Stimulated activated CD4-positive, alpha-beta T cell treated with anti-CD3 and anti-CD28 coated beads, Interleukin-4, amount 100 ng/mL, for 4 hours (primary cell): ENCODE measurements at regions not wholly inside any gene's neighbourhood (a gene's known extent, or its start where the extent isn't known, plus 50 kb on each side); places are given as distances from the start of the nearest gene placed in this dataset.

Experiments
- DNase-seq, 2 experiments: peaks; one replicate each; pipeline ENCODE4 v3.0.0-alpha.2; 2020

DNA sequence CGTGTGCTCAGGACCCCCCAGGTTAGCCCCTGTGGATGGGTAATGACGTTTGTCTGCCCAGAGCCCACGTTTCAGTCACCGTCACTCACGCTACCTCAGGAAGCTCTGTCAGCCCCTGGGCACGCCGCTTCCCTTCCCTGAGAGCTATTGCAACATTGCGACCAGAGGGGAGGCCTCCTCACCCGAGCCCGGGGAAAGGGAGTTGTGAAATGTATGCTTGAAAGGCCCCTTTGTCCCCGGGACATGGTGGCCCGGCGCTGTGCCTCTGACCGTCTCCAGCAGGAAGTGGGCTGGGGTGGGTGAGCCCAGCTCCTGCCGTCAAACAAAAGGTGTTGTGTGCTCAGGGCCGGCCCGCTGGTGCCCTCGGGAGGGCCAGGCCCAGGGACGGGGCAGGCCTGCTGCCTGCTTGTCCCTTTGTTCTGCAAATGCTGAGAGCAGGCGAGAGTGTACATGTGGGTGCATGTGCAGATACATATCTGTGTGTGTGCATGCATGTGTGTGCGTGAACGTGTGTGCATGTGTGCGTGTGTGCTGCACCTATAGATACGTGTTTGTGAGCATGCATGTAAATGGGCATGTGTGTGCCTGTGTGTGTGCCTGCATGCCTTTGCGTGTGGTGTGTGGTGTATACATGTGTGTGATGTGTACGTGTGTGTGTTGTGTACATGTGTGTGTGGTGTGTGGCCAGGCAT lies 1125.0 kb downstream of the BRD1 start:
- DNase-seq, result no peak

DNA sequence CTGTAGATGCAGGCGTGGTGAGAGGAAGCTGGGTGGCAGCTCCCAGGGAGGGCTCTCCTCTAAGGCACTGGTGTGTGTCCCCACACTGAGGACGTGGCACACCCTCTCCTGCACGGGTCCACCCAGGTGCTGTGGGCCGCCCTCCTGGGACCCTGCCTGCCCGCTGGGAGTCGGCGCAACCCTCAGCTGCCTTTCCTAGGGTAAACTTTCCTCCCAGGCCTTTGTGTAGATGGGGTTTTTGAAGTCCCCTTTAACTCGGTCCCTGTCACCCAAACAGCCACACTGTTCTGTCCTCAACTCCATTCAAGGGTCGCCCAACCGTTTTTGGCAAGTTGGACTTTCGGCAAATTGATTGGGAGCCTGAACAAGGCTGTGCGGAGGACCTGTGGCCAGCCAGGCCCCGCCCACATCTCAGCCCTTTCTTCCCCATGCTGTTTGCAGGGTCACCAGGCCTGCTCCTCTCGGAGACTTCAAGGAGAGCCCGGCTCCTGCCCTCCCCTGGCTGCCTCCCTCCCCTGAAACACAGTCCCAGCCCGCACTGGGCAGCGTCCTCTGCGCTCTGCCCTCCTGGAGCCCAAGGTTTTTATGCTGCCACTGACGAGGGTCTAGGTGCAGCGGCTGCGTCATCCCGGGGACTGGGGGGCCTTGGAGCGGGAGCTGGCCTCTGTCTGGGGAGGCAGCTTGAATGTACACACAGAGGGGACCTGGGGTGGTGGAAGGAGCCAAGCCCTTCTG lies 1126.2 kb downstream of the BRD1 start:
- DNase-seq, result no peak

DNA sequence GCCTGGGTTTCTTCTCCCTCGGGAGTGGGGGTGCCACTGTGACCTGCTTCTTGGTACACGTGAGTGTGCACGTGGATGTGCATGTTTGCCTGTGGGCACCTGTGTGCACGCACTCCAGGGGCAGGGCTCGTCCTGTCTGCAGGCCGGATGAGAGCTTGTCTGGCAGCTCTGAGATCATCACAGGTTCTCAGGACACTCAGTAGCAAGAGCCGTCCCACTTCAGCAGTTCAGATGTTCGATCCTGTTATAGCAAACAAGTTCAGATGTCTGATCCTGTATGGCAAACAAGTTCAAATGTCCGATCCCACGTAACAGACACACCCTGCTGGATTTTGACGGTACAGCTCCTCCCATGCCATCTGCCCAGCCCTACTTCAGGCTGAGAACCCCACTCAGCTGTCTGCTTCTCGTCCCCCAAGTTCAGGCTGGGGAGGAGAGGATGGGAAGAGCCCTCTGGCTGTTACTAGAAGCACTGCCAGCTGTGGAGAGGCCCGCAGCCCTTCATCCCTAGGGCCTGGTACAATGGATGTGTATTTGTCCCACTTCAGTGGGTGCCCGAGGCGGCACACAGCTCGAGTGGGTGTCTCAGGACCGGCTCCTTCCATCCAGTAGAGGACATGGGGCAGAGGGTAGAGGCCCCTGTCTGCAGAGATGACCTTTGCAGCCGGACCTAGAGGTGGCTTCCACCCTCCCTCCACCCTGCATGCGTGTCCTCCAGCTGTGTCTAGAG lies 1126.9 kb downstream of the BRD1 start:
- DNase-seq, result no peak

GRCh38 chr22:48700180-48700565 lies 1127.5 kb downstream of the BRD1 start:
- DNase-seq, result no peak

DNA sequence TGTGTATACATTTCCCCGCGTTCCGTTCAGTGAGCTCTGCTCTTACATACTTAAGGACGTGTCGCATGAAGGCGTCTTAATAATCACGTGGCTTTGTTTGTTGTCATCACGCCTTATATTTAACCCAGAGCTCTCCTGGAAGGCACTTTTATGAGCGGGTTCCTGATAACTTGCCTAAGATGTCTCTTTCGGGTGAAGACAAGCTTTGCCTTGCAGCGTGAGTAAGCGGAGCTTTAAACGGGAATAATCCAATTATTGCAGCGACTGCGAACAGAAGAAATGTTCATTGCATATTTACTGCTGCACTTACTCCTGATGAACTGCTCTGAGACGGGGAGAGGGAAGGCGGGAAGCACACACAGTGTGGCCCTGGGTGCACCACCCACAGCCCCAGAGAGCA lies 1128.2 kb downstream of the BRD1 start:
- DNase-seq, result no peak

- no peak for DNase-seq
Observed at GRCh38 chr22:48698618-48699017, 1129.1 kb downstream of the BRD1 start.

GRCh38 chr22:48697694-48698276 lies 1129.9 kb downstream of the BRD1 start:
- no peak for DNase-seq

DNA sequence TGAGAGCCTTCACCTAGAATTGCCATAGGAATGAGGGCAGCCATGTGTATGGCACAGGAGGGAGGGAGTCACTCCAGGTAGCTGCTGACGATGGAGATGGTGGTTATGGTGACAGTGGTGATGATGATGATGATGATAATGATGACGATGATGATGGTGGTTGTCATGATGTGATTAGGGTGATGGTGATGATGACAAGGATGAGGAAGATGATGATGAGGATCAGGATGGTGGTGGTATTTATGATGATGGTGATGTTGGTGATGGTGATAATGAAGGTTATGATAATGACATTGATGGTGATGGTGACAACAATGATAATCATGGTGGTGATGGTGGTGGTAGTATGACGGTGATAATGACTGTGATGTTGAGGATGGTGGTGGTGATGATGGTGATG lies 1130.5 kb downstream of the BRD1 start:
- DNase-seq, result no peak

- DNase-seq, result no peak
Observed at GRCh38 chr22:48696371-48696770, 1131.3 kb downstream of the BRD1 start.

- no peak for DNase-seq
Observed at GRCh38 chr22:48695731-48696305, 1131.9 kb downstream of the BRD1 start.

DNA sequence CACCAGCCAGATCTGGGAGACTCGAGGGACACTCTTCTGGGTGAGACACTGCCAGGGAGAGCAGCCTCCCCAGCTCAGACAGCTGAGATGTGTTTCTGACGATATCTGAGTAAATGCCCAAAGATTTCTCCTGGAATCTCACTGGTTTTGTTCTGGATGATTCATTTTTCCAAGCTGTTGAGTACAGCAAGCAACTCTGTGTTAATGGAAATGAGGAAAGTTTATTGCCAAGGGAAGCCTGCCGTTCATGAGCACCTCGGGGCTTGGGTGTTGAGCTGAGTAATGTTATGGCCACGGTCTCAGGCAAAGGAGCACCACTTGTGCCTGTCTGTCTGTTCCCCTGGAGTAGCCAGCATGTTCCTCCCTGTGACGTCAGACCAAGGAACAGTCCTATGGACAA lies 1132.4 kb downstream of the BRD1 start:
- no peak for DNase-seq

GRCh38 chr22:48694296-48694883 lies 1133.3 kb downstream of the BRD1 start:
- no peak for DNase-seq

DNA sequence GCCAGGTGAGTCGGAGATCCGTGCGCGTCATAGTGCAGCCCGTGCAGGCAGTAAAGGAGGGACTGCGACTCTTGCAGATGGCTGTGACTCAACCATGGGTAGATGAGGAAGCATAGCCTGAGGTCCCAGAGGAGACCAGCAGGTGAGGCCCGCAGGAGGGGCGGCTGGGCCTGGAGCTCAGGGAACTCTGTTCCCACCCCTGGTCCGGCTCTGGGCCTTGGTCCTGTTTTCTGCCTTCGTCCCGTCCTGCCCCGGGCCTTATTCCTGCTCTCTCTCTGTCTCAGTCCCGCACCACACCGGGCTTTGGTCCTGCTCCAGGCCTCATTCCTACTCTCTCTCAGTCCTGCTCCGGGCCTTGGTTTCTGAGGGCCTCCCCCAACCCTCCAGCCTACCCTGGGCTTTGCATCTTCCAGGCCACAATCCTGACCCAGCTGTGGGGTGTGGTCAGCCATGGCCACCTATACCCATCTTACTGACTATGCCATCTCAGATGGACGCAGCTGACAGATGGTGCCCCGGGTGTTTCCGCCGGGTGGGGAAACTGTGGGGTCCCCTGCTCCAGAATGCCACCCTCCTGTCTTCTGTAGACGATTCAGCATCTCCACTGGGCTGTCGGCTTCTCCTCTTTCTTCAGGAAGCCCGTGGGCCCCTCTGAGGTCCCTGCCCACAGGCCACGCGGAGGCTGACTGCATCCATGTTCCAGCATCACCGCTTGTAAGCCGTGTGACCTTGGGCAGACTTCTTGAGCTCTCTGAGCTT lies 1134.1 kb downstream of the BRD1 start:
- DNase-seq, result no peak

- no peak for DNase-seq
Observed at GRCh38 chr22:48692734-48693376, 1134.8 kb downstream of the BRD1 start.

DNA sequence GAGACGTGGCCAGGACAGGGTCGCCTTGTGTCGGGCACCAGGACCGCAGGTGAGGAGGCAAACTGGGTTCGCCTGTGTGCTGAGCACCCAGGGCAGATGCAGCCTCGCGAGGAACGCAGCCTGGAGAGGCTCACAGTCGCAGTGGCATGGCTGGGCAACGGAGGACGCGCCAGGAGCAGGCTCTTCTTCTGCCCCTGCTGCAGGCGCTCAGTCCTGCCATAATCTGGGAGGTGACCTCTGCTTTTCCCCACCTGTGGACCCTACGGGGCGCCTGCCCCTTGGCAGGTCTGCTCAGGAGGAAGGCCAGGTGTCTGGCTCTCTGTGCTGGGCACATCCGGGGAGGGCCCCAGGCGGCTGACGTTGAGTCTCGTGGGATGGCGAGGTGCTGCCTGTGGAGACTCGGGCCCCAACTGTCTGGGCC lies 1136.2 kb downstream of the BRD1 start:
- no peak for DNase-seq

- no peak for DNase-seq
Observed at GRCh38 chr22:48690583-48691317, 1136.9 kb downstream of the BRD1 start.

DNA sequence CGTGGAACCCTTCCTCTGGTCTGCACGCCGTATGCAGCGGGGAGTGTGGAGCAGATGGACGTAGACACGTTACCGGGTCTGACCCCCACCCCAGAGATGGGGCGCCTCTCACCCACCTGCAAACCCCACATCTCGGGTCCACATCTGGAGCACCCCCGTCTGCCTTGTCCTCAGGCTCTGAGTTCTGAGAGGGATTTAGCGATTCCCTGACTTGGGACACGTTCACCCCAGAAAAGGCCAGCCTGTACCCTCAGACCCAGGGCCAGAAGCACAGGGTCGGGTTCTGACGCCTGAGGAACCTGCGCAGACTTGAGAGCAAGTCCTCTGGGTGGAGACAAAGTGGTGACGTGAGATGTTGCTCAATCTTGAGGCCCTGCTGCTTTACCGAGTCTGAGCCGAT lies 1138.5 kb downstream of the BRD1 start:
- DNase-seq, result no peak

DNA sequence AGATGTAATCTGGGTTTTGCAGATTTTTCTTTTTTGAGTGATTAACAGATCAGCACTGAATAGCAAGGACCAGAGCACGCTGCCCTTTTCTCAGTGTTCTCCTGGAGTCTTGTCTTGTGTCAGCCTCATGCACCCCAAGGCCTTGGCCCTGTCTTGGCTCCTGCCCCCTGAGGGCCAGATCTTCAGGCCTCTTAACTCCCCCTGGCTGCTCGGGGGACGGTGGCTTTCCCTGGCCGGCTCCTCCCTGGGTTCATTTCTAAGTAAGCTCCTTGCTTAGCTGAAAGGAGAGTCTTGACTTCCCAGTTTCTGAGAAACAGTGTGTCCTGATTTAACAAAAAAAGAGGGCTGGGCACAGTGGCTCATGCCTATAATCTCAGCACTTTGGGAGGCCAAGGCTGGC lies 1139.3 kb downstream of the BRD1 start:
- DNase-seq, result no peak

- DNase-seq, result no peak
Observed at GRCh38 chr22:48687606-48688005, 1140.1 kb downstream of the BRD1 start.

DNA sequence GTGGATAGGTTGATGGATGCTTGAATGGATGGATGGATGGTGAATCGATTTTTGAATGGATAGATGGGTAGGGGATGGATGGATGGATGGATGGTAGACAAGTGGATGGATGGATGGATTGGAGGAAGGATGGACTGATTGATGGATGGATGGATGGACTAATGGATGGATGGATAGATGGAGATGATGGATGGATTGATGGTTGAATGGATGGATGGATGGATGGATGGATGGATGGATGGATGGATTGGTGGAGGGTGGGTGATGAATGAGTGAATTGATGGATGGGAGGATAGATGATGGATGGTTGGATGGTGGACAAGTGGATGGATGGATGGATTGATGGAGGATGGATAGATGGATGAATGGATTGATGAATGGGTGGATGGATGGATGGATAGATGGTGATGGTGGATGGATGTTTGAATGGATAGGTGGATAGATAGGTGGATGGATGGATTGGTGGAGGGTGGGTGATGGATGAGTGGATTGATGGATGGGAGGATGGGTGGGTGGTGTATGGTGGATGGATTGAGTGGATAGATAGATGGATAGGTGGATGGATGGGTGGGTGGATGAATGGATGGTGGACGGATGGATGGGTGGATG lies 1140.9 kb downstream of the BRD1 start:
- DNase-seq, result no peak
